ENCODE measurements at regions not wholly inside any gene's neighbourhood (a gene's known extent, or its start where the extent isn't known, plus 50 kb on each side); places are given as distances from the start of the nearest gene placed in this dataset.

GRCh38 chr7:97513326-97513725 lies 218.6 kb upstream of the TAC1 start:
- TF ChIP-seq CTCF (conservative IDR thresholded peaks at IDR 0.05; ENCODE audit: low read depth, low read length) (no peak), EZH2 (IDR thresholded peaks at IDR 0.05; ENCODE audit: borderline replicate concordance, low read depth, low read length, poor library complexity, severe bottlenecking) (no peak)
